Hepatocyte (in vitro differentiated cells): ENCODE measurements at regions not wholly inside any gene's neighbourhood (a gene's known extent, or its start where the extent isn't known, plus 50 kb on each side); places are given as distances from the start of the nearest gene placed in this dataset.

Experiments
- DNase-seq: peaks from one replicate; pipeline ENCODE4 v3.0.0-alpha.2; 2016; ENCODE audit warnings: low spot score
- H2AFZ ChIP-seq: fragments of 200-600 bp; sonication (generic); 2 replicates; pipeline ENCODE4 v1.6.0; 2016; ENCODE audit warnings: antibody characterized with exemption, mild to moderate bottlenecking
- H3K27ac ChIP-seq: fragments of 200-600 bp; sonication (generic); 2 replicates; pipeline ENCODE4 v1.5.1; 2016; ENCODE audit warnings: mild to moderate bottlenecking
- H3K27me3 ChIP-seq: fragments of 200-600 bp; sonication (generic); 2 replicates; pipeline ENCODE4 v1.6.1; 2016
- H3K36me3 ChIP-seq: fragments of 200-600 bp; sonication (generic); replicated peaks from 2 replicates; pipeline ENCODE4 v1.5.1; 2016; ENCODE audit warnings: low read depth; ENCODE audit not compliant: insufficient read depth
- H3K4me1 ChIP-seq: fragments of 200-600 bp; sonication (generic); 2 replicates; pipeline ENCODE4 v1.5.1; 2016; ENCODE audit warnings: mild to moderate bottlenecking, moderate library complexity; ENCODE audit not compliant: insufficient read depth
- H3K4me2 ChIP-seq: fragments of 200-600 bp; sonication (generic); 2 replicates; pipeline ENCODE4 v1.6.0; 2016
- H3K4me3 ChIP-seq: fragments of 200-600 bp; sonication (generic); 2 replicates; pipeline ENCODE4 v1.5.1; 2016; ENCODE audit warnings: mild to moderate bottlenecking
- H3K79me2 ChIP-seq: fragments of 200-600 bp; sonication (generic); 2 replicates; pipeline ENCODE4 v1.6.0; 2017; ENCODE audit warnings: mild to moderate bottlenecking
- H3K9me2 ChIP-seq: fragments of 200-600 bp; sonication (generic); replicated peaks from 2 replicates; pipeline ENCODE4 v1.6.0; 2017; ENCODE audit warnings: mild to moderate bottlenecking; ENCODE audit not compliant: insufficient read depth
- H3K9me3 ChIP-seq: fragments of 200-600 bp; sonication (generic); 2 replicates; pipeline ENCODE4 v1.5.1; 2016; ENCODE audit warnings: low read depth, mild to moderate bottlenecking
- H4K20me1 ChIP-seq: fragments of 200-600 bp; sonication (generic); 2 replicates; pipeline ENCODE4 v1.6.0; 2016; ENCODE audit warnings: mild to moderate bottlenecking; ENCODE audit not compliant: insufficient read depth, poor library complexity, severe bottlenecking
- CTCF ChIP-seq: fragments of 200-600 bp; sonication (generic); IDR thresholded peaks from 2 replicates; pipeline ENCODE4 v1.5.1; 2016; ENCODE audit warnings: antibody characterized with exemption, mild to moderate bottlenecking; ENCODE audit not compliant: poor library complexity
- EZH2 ChIP-seq: fragments of 200-600 bp; sonication (generic); IDR thresholded peaks from 2 replicates; pipeline ENCODE4 v1.6.1; 2016; ENCODE audit warnings: antibody characterized with exemption, mild to moderate bottlenecking, borderline replicate concordance
- EZH2phosphoT487 ChIP-seq: fragments of 200-600 bp; sonication (generic); IDR thresholded peaks from one replicate; pipeline ENCODE4 v1.6.1; 2018; ENCODE audit warnings: antibody characterized with exemption, mild to moderate bottlenecking, low read depth, moderate library complexity; ENCODE audit not compliant: unreplicated experiment, severe bottlenecking
- WGBS: methylation state at CpG from one replicate; pipeline ENCODE4 v1.1.6; 2016; ENCODE audit warnings: low lambda C conversion rate; ENCODE audit errors: missing lambda C conversion rate; 5-methylcytosine and 5-hydroxymethylcytosine counted together

DNA sequence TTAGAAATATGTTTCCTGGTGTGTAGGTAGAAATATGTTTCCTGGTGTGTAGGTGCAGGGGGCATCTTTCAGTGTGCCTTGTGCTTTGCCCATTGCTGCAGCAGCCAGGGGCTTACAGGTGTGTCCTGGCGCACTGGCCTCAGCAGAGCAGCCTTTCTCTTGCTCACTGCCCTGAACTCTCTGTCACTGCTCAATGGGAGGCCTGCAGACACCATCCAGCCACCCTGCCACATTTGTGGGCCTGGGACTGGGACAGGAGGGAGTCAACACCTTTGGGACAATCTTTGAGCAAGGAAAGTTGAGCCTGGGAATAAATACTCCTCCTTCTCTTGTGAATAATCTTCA is 62.4 kb upstream of the RBM24 start:
- no peaks in the 10 kb centered on the region for H3K36me3 ChIP-seq
- TF ChIP-seq EZH2phosphoT487: no peak
- no peak for TF ChIP-seq CTCF
- no peak for TF ChIP-seq EZH2
- H3K79me2 ChIP-seq: no peaks in the 10 kb centered on the region
- H2AFZ ChIP-seq: no peak overlapping the region
- no peak overlapping the region for H3K4me2 ChIP-seq
- DNase-seq: no peak
- no peaks in the 10 kb centered on the region for H4K20me1 ChIP-seq
- H3K9me2 ChIP-seq: no peaks in the 10 kb centered on the region
- H3K27me3 ChIP-seq: no peaks in the 10 kb centered on the region
- no peaks in the 10 kb centered on the region for H3K4me1 ChIP-seq
- H3K9me3 ChIP-seq: peaks cover 10% of the 10 kb centered on the region
- no peak overlapping the region for H3K4me3 ChIP-seq
- 100% methylated on average over 1 of the region's 1 CpG for WGBS
- H3K27ac ChIP-seq: no peak overlapping the region

DNA sequence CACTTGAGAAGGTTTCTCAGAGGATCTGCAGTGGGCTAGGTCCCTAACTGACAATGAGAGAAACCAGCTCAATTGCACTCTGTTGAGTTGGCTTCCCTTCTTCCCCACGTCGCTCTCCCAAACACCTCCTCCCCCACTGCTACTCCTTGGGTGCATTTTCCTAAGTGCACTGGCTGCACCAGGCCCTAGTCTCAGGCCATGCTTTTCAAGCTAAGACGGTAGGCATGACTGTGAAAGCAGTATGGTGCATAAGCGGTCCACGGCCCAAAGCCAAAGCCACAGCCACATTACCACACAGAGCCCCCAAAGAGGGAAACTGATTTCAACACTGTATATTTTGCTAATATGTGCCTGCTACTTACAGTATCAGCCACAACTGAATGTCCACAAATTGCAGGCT is 62.1 kb upstream of the RBM24 start:
- Histone ChIP-seq H2AFZ (no peak overlapping the region), H3K9me2 (no peaks in the 10 kb centered on the region), H4K20me1 (no peaks in the 10 kb centered on the region), H3K79me2 (no peaks in the 10 kb centered on the region), H3K27me3 (no peaks in the 10 kb centered on the region), H3K36me3 (no peaks in the 10 kb centered on the region), H3K9me3 (peaks cover 10% of the 10 kb centered on the region), H3K4me2 (no peak overlapping the region), H3K27ac (no peak overlapping the region), H3K4me3 (no peak overlapping the region), H3K4me1 (no peaks in the 10 kb centered on the region)
- 87% methylated on average over 5 of the region's 5 CpGs for WGBS
- no peak for TF ChIP-seq EZH2phosphoT487
- TF ChIP-seq CTCF: no peak
- TF ChIP-seq EZH2: no peak
- DNase-seq: no peak

DNA sequence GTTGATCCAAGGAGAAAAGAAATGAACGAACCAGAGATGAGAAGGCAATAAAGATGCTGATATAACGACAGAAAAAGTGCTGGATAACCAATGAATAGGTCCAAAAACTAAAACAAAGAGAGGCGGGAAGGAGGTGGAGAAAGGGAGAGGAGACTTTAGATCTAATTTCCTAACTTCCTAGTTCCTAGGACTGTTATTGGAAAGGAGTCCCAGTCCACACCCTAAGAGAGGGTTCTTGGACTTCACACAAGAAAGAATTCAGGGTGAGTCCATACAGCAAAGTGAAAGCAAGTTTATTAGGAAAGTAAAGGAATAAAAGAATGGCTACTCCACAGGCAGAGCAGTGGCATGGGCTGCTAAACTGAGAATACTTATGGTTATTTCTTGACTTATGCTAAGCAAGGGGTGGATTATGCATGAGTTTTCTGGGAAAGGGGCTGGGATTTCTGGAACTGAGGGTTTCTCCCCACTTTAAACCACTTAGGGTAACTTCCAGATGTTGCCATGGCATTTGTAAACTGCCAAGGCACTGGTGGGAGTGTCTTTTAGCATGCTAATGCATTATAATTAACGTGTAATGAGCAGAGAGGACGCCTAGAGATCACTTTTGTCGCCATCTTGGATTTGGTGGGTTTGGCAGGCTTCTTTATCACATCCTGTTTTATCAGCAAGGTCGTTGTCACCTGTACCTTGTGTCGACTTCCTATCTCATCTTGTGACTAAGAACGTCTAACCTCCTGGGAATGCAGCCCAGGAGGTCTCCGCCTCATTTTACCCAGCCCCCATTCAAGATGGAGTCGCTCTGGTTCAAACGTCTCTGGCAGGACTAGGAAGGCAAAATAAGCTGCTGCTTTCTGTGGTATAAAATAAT is 60.9 kb upstream of the RBM24 start:
- 82% methylated on average over 12 of the region's 12 CpGs for WGBS
- peaks cover 10% of the 10 kb centered on the region for H3K9me3 ChIP-seq
- TF ChIP-seq CTCF (no peak), EZH2 (no peak), EZH2phosphoT487 (no peak)
- DNase-seq: no peak
- no peak overlapping the region for H3K4me3 ChIP-seq
- H3K4me2 ChIP-seq: no peak overlapping the region
- no peaks in the 10 kb centered on the region for H3K79me2 ChIP-seq
- H3K36me3 ChIP-seq: no peaks in the 10 kb centered on the region
- no peak overlapping the region for H3K27ac ChIP-seq
- no peaks in the 10 kb centered on the region for H3K9me2 ChIP-seq
- no peaks in the 10 kb centered on the region for H4K20me1 ChIP-seq
- H2AFZ ChIP-seq: no peak overlapping the region
- H3K27me3 ChIP-seq: no peaks in the 10 kb centered on the region
- no peaks in the 10 kb centered on the region for H3K4me1 ChIP-seq
